ENCODE measurements at regions not wholly inside any gene's neighbourhood (a gene's known extent, or its start where the extent isn't known, plus 50 kb on each side); places are given as distances from the start of the nearest gene placed in this dataset.

- TF ChIP-seq, protein P1, sequence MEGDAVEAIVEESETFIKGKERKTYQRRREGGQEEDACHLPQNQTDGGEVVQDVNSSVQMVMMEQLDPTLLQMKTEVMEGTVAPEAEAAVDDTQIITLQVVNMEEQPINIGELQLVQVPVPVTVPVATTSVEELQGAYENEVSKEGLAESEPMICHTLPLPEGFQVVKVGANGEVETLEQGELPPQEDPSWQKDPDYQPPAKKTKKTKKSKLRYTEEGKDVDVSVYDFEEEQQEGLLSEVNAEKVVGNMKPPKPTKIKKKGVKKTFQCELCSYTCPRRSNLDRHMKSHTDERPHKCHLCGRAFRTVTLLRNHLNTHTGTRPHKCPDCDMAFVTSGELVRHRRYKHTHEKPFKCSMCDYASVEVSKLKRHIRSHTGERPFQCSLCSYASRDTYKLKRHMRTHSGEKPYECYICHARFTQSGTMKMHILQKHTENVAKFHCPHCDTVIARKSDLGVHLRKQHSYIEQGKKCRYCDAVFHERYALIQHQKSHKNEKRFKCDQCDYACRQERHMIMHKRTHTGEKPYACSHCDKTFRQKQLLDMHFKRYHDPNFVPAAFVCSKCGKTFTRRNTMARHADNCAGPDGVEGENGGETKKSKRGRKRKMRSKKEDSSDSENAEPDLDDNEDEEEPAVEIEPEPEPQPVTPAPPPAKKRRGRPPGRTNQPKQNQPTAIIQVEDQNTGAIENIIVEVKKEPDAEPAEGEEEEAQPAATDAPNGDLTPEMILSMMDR (conservative IDR thresholded peaks at IDR 0.05; ENCODE audit: low read length): no peak
- TF ChIP-seq EZH2phosphoT487 (IDR thresholded peaks at IDR 0.05; ENCODE audit: borderline replicate concordance): no peak
Measured at GRCh38 chr3:146801492-146801891, 196.3 kb upstream of the PLSCR5 start.
